Activated B cell treated with CpG ODN at 0.5 μM for 24 hours (primary cell): ENCODE measurements at regions not wholly inside any gene's neighbourhood (a gene's known extent, or its start where the extent isn't known, plus 50 kb on each side); places are given as distances from the start of the nearest gene placed in this dataset.
"Not testable (repeated sequence)": the region's sequence is repeated elsewhere in the genome, so short reads cannot be mapped to it uniquely, and the experiment has no call there.

Experiments used
- ATAC-seq: fragments of 200-7000 bp; cut with Tn5 transposase; one replicate; pipeline ENCODE4 v1.10.0; 2021; ENCODE audit warnings: low read depth, mild to moderate bottlenecking, moderate library complexity
- CTCF ChIA-PET: fragments of 350-600 bp; sonication (Branson Sonifier 250); formaldehyde crosslinking; loops from one replicate; lab custom pipeline; 2021; ENCODE audit warnings: antibody characterized with exemption; lab: Charles Lee
- POLR2A ChIA-PET: fragments of 350-600 bp; sonication (Branson Sonifier 250); formaldehyde crosslinking; loops from one replicate; lab custom pipeline; 2021; ENCODE audit warnings: antibody characterized with exemption; lab: Charles Lee
- DNase-seq: peaks from one replicate; pipeline ENCODE4 v3.0.0; 2022
- H3K27ac Mint-ChIP-seq: one replicate; pipeline ENCODE4 v1.8.0; 2020; ENCODE audit warnings: mixed read lengths
- H3K27me3 Mint-ChIP-seq: one replicate; pipeline ENCODE4 v1.8.0; 2021; ENCODE audit warnings: mixed read lengths
- H3K36me3 Mint-ChIP-seq: one replicate; pipeline ENCODE4 v1.8.0; 2021; ENCODE audit warnings: low read depth, mixed read lengths
- H3K4me1 Mint-ChIP-seq: one replicate; pipeline ENCODE4 v1.8.0; 2021; ENCODE audit warnings: mixed read lengths
- H3K4me3 Mint-ChIP-seq: one replicate; pipeline ENCODE4 v1.8.0; 2020; ENCODE audit warnings: mild to moderate bottlenecking, mixed read lengths
- H3K9me3 Mint-ChIP-seq: one replicate; pipeline ENCODE4 v1.8.0; 2020; ENCODE audit warnings: mixed read lengths
- CTCF ChIP-seq: fragments of 200-600 bp; IDR thresholded peaks from one replicate; pipeline ENCODE4 v1.8.0; 2022; ENCODE audit warnings: antibody characterized with exemption, mild to moderate bottlenecking
- intact Hi-C: fragments of 100-400 bp; cut with micrococcal nuclease; formaldehyde crosslinking; loops from one replicate; pipeline ENCODE4 v1.15.1; 2024

GRCh38 chr2:184141866-184142265, 456.5 kb upstream of the ZNF804A start:
- H3K27me3 Mint-ChIP-seq: no peaks in the 10 kb centered on the region
- no peaks in the 10 kb centered on the region for H3K36me3 Mint-ChIP-seq
- DNase-seq: no peak
- no peak for ATAC-seq
- H3K9me3 Mint-ChIP-seq: no peaks in the 10 kb centered on the region
- no peak for TF ChIP-seq CTCF
- no peak overlapping the region for H3K4me3 Mint-ChIP-seq
- CTCF ChIA-PET: no interaction called here
- intact Hi-C loops: no loop called here
- POLR2A ChIA-PET: no interaction called here
- H3K4me1 Mint-ChIP-seq: no peaks in the 10 kb centered on the region
- no peak overlapping the region for H3K27ac Mint-ChIP-seq

- no peaks in the 10 kb centered on the region for H3K27me3 Mint-ChIP-seq
- no peak for ATAC-seq
- intact Hi-C loops: no loop called here
- H3K4me1 Mint-ChIP-seq: no peaks in the 10 kb centered on the region
- H3K36me3 Mint-ChIP-seq: no peaks in the 10 kb centered on the region
- H3K9me3 Mint-ChIP-seq: peaks cover 16% of the 10 kb centered on the region
- H3K27ac Mint-ChIP-seq: no peak overlapping the region
- CTCF ChIA-PET: no interaction called here
- no peak overlapping the region for H3K4me3 Mint-ChIP-seq
- POLR2A ChIA-PET: no interaction called here
- no peak for TF ChIP-seq CTCF
- DNase-seq: no peak
Observed at GRCh38 chr2:184154438-184154837, 443.9 kb upstream of the ZNF804A start.

GRCh38 chr2:184155791-184156190, 442.5 kb upstream of the ZNF804A start:
- Mint-ChIP-seq H3K4me1 (no peaks in the 10 kb centered on the region), H3K9me3 (peaks cover 7% of the 10 kb centered on the region), H3K27ac (no peak overlapping the region), H3K27me3 (no peaks in the 10 kb centered on the region), H3K36me3 (no peaks in the 10 kb centered on the region), H3K4me3 (no peak overlapping the region)
- no peak for TF ChIP-seq CTCF
- ATAC-seq (no peak), DNase-seq (no peak)
- CTCF ChIA-PET: no interaction called here
- intact Hi-C loops: no loop called here
- POLR2A ChIA-PET: no interaction called here

- no peaks in the 10 kb centered on the region for H3K4me1 Mint-ChIP-seq
- TF ChIP-seq CTCF: no peak
- intact Hi-C loops: no loop called here
- H3K9me3 Mint-ChIP-seq: peaks cover 2% of the 10 kb centered on the region
- ChIA-PET POLR2A (no interaction called here), CTCF (no interaction called here)
- no peak for DNase-seq
- ATAC-seq: no peak
- no peaks in the 10 kb centered on the region for H3K36me3 Mint-ChIP-seq
- H3K27me3 Mint-ChIP-seq: no peaks in the 10 kb centered on the region
- H3K27ac Mint-ChIP-seq: no peak overlapping the region
- no peak overlapping the region for H3K4me3 Mint-ChIP-seq
Observed at GRCh38 chr2:184157141-184157540, 441.2 kb upstream of the ZNF804A start.

GRCh38 chr2:184162426-184162825, 435.9 kb upstream of the ZNF804A start:
- no peak for TF ChIP-seq CTCF
- CTCF ChIA-PET: no interaction called here
- no peak for ATAC-seq
- no peaks in the 10 kb centered on the region for H3K4me1 Mint-ChIP-seq
- POLR2A ChIA-PET: no interaction called here
- H3K4me3 Mint-ChIP-seq: no peak overlapping the region
- no peak overlapping the region for H3K27ac Mint-ChIP-seq
- H3K9me3 Mint-ChIP-seq: peaks cover 7% of the 10 kb centered on the region
- no peak for DNase-seq
- no peaks in the 10 kb centered on the region for H3K27me3 Mint-ChIP-seq
- intact Hi-C loops: no loop called here
- H3K36me3 Mint-ChIP-seq: no peaks in the 10 kb centered on the region

- H3K27me3 Mint-ChIP-seq, ATAC-seq, H3K27ac Mint-ChIP-seq, H3K36me3 Mint-ChIP-seq, intact Hi-C loops, H3K4me3 Mint-ChIP-seq, H3K4me1 Mint-ChIP-seq, DNase-seq, POLR2A ChIA-PET, H3K9me3 Mint-ChIP-seq, CTCF ChIA-PET: not testable (repeated sequence)
Observed at GRCh38 chr2:184168823-184169222, 429.5 kb upstream of the ZNF804A start.
